ENCODE measurements at regions not wholly inside any gene's neighbourhood (a gene's known extent, or its start where the extent isn't known, plus 50 kb on each side); places are given as distances from the start of the nearest gene placed in this dataset.

GRCh38 chr2:59177748-59178147, 936.6 kb upstream of the FANCL start:
- Histone ChIP-seq H3K36me3 (ENCODE audit: control insufficient read depth, insufficient read depth, low read length) (no peaks in the 10 kb centered on the region), H3K4me3 (ENCODE audit: low read depth in 2 of 2, low read length in 2 of 2) (no peak overlapping the region), H3K27me3 (ENCODE audit: control insufficient read depth, insufficient read depth, low read length) (no peaks in the 10 kb centered on the region), H3K4me1 (ENCODE audit: control insufficient read depth, insufficient read depth, low read length) (no peaks in the 10 kb centered on the region), H3K27ac (ENCODE audit: low read length) (no peak overlapping the region), H3K9me3 (ENCODE audit: control insufficient read depth, insufficient read depth, low read depth, low read length) (no peaks in the 10 kb centered on the region)
- BruUV-seq (replicated peaks), result no TSS peak
- CTCF ChIA-PET, result no interaction called here
- in situ Hi-C loops (cut with HindIII; ENCODE audit: low pct_unique_long_range_greater_than_20kb, low sequenced_read_pairs) (no loop called here), intact Hi-C loops (cut with micrococcal nuclease; ENCODE audit: unreplicated experiment) (no loop called here)
- ATAC-seq, result no peak
- POLR2A ChIA-PET, result no interaction called here
- TF ChIP-seq CTCF (IDR thresholded peaks at IDR 0.05) (no peak), POLR2AphosphoS5 (IDR thresholded peaks at IDR 0.05; ENCODE audit: low read depth, low read length) (no peak), TCF7L2 (IDR thresholded peaks at IDR 0.05; ENCODE audit: low read depth, low read length) (no peak), SIN3A (IDR thresholded peaks at IDR 0.05; ENCODE audit: borderline replicate concordance, insufficient read depth, low read depth, low read length) (no peak), REST (IDR thresholded peaks at IDR 0.05; ENCODE audit: insufficient read depth in 1 of 2, low read depth in 2 of 2, low read length in 1 of 2) (no peak)
- no peak for DNase-seq (ENCODE audit: low read depth, low spot score)

GRCh38 chr2:59176737-59177136, 935.6 kb upstream of the FANCL start:
- Histone ChIP-seq H3K27ac (ENCODE audit: low read length) (no peak overlapping the region), H3K27me3 (ENCODE audit: control insufficient read depth, insufficient read depth, low read length) (no peaks in the 10 kb centered on the region), H3K4me1 (ENCODE audit: control insufficient read depth, insufficient read depth, low read length) (no peaks in the 10 kb centered on the region), H3K9me3 (ENCODE audit: control insufficient read depth, insufficient read depth, low read depth, low read length) (no peaks in the 10 kb centered on the region), H3K4me3 (ENCODE audit: low read depth in 2 of 2, low read length in 2 of 2) (no peak overlapping the region), H3K36me3 (ENCODE audit: control insufficient read depth, insufficient read depth, low read length) (no peaks in the 10 kb centered on the region)
- ATAC-seq, result no peak
- CTCF ChIA-PET, result no interaction called here
- TF ChIP-seq POLR2AphosphoS5 (IDR thresholded peaks at IDR 0.05; ENCODE audit: low read depth, low read length), result no peak
- no peak for TF ChIP-seq SIN3A (IDR thresholded peaks at IDR 0.05; ENCODE audit: borderline replicate concordance, insufficient read depth, low read depth, low read length)
- no peak for TF ChIP-seq CTCF (IDR thresholded peaks at IDR 0.05)
- no peak for TF ChIP-seq TCF7L2 (IDR thresholded peaks at IDR 0.05; ENCODE audit: low read depth, low read length)
- TF ChIP-seq REST (IDR thresholded peaks at IDR 0.05; ENCODE audit: insufficient read depth in 1 of 2, low read depth in 2 of 2, low read length in 1 of 2), result no peak
- BruUV-seq (replicated peaks), result no TSS peak
- DNase-seq (ENCODE audit: low read depth, low spot score), result no peak
- intact Hi-C loops (cut with micrococcal nuclease; ENCODE audit: unreplicated experiment) (no loop called here), in situ Hi-C loops (cut with HindIII; ENCODE audit: low pct_unique_long_range_greater_than_20kb, low sequenced_read_pairs) (no loop called here)
- POLR2A ChIA-PET, result no interaction called here
